ENCODE measurements at regions not wholly inside any gene's neighbourhood (a gene's known extent, or its start where the extent isn't known, plus 50 kb on each side); places are given as distances from the start of the nearest gene placed in this dataset.

DNA sequence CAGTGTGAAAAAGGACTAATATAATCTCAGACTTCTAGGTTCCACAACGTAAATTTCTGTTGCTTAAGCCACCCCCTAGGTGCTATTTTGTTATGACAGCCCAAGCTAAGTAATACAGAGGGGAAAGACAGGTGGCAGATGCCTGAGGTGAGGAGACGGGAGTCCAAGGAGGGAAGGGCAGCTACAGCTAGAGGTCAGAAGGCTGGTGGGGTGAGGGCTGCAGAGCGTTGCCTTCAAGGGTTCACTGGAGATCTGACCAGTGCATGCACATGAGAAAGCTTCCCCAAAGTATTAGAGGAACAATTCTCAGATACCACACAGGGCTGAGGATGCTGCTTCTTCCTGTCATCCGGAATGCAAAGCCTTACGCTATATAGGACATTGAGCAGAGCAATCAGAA, 104.7 kb upstream of the IRX4 start:
- Histone ChIP-seq H3K9me2 (replicated peaks; ENCODE audit: low read length) (no peaks in the 10 kb centered on the region), H3K36me3 (ENCODE audit: low read depth, low read length) (no peaks in the 10 kb centered on the region), H3K27ac (ENCODE audit: low read length) (no peak overlapping the region), H4K20me1 (ENCODE audit: low read length) (no peaks in the 10 kb centered on the region), H2AFZ (ENCODE audit: low read length) (no peak overlapping the region), H3K9me3 (ENCODE audit: low read length) (no peaks in the 10 kb centered on the region), H3K4me1 (ENCODE audit: insufficient read depth, low read length) (no peaks in the 10 kb centered on the region), H3K79me2 (ENCODE audit: low read length) (no peaks in the 10 kb centered on the region), H3F3A (ENCODE audit: low read length, unreplicated experiment) (no peaks in the 10 kb centered on the region), H3K4me2 (ENCODE audit: low read length) (no peak overlapping the region), H3K9ac (ENCODE audit: low read length) (no peak overlapping the region), H3K27me3 (ENCODE audit: low read length) (peaks cover 77% of the 10 kb centered on the region), H3K4me3 (ENCODE audit: low read length) (no peak overlapping the region)
- no peak for ATAC-seq
- TF ChIP-seq EZH2phosphoT487 (IDR thresholded peaks at IDR 0.05; ENCODE audit: borderline replicate concordance, low read length), result no peak
- TF ChIP-seq CTCF (conservative IDR thresholded peaks at IDR 0.05; ENCODE audit: low read depth, low read length), result no peak
- no peak for TF ChIP-seq EZH2 (IDR thresholded peaks at IDR 0.05; ENCODE audit: low read length, unreplicated experiment)
- no peak for DNase-seq
- ChIA-PET POLR2A (ENCODE audit: unreplicated experiment) (no interaction called here), CTCF (no interaction called here)
- intact Hi-C loops (cut with micrococcal nuclease), result no loop called here
- BruUV-seq (replicated peaks), result no TSS peak

- ATAC-seq, result no peak
- H3K27ac ChIP-seq (ENCODE audit: low read length), result no peak overlapping the region
- H3K9me3 ChIP-seq (ENCODE audit: low read length), result no peaks in the 10 kb centered on the region
- H3K36me3 ChIP-seq (ENCODE audit: low read depth, low read length), result no peaks in the 10 kb centered on the region
- DNase-seq, result no peak
- intact Hi-C loops (cut with micrococcal nuclease), result no loop called here
- TF ChIP-seq EZH2 (IDR thresholded peaks at IDR 0.05; ENCODE audit: low read length, unreplicated experiment) (no peak), CTCF (conservative IDR thresholded peaks at IDR 0.05; ENCODE audit: low read depth, low read length) (no peak), EZH2phosphoT487 (IDR thresholded peaks at IDR 0.05; ENCODE audit: borderline replicate concordance, low read length) (no peak)
- H3K27me3 ChIP-seq (ENCODE audit: low read length), result peaks cover 69% of the 10 kb centered on the region
- no peaks in the 10 kb centered on the region for H3K4me1 ChIP-seq (ENCODE audit: insufficient read depth, low read length)
- no peak overlapping the region for H3K9ac ChIP-seq (ENCODE audit: low read length)
- no peaks in the 10 kb centered on the region for H4K20me1 ChIP-seq (ENCODE audit: low read length)
- no peak overlapping the region for H2AFZ ChIP-seq (ENCODE audit: low read length)
- H3F3A ChIP-seq (ENCODE audit: low read length, unreplicated experiment), result no peaks in the 10 kb centered on the region
- CTCF ChIA-PET, result no interaction called here
- no peaks in the 10 kb centered on the region for H3K79me2 ChIP-seq (ENCODE audit: low read length)
- H3K4me2 ChIP-seq (ENCODE audit: low read length), result no peak overlapping the region
- BruUV-seq (replicated peaks), result no TSS peak
- H3K9me2 ChIP-seq (replicated peaks; ENCODE audit: low read length), result no peaks in the 10 kb centered on the region
- POLR2A ChIA-PET (ENCODE audit: unreplicated experiment), result no interaction called here
- no peak overlapping the region for H3K4me3 ChIP-seq (ENCODE audit: low read length)
These were observed 103.1 kb upstream of the IRX4 start for GRCh38 chr5:1985781-1986180.

GRCh38 chr5:1983919-1984695, 101.4 kb upstream of the IRX4 start:
- no peak overlapping the region for H3K9ac ChIP-seq (ENCODE audit: low read length)
- H3K27me3 ChIP-seq (ENCODE audit: low read length), result peaks cover 60% of the 10 kb centered on the region
- H4K20me1 ChIP-seq (ENCODE audit: low read length), result no peaks in the 10 kb centered on the region
- H3K36me3 ChIP-seq (ENCODE audit: low read depth, low read length), result no peaks in the 10 kb centered on the region
- no peaks in the 10 kb centered on the region for H3K4me1 ChIP-seq (ENCODE audit: insufficient read depth, low read length)
- no TSS peak for BruUV-seq (replicated peaks)
- ATAC-seq (no peak), DNase-seq (no peak)
- H3K79me2 ChIP-seq (ENCODE audit: low read length), result no peaks in the 10 kb centered on the region
- H3K9me3 ChIP-seq (ENCODE audit: low read length), result no peaks in the 10 kb centered on the region
- no peak for TF ChIP-seq EZH2phosphoT487 (IDR thresholded peaks at IDR 0.05; ENCODE audit: borderline replicate concordance, low read length)
- TF ChIP-seq CTCF (conservative IDR thresholded peaks at IDR 0.05; ENCODE audit: low read depth, low read length), result no peak
- no peak for TF ChIP-seq EZH2 (IDR thresholded peaks at IDR 0.05; ENCODE audit: low read length, unreplicated experiment)
- no peak overlapping the region for H3K27ac ChIP-seq (ENCODE audit: low read length)
- H3K4me3 ChIP-seq (ENCODE audit: low read length), result no peak overlapping the region
- H3K9me2 ChIP-seq (replicated peaks; ENCODE audit: low read length), result no peaks in the 10 kb centered on the region
- intact Hi-C loops (cut with micrococcal nuclease), result no loop called here
- ChIA-PET CTCF (no interaction called here), POLR2A (ENCODE audit: unreplicated experiment) (no interaction called here)
- H2AFZ ChIP-seq (ENCODE audit: low read length), result no peak overlapping the region
- H3K4me2 ChIP-seq (ENCODE audit: low read length), result no peak overlapping the region
- H3F3A ChIP-seq (ENCODE audit: low read length, unreplicated experiment), result no peaks in the 10 kb centered on the region
